ENCODE measurements at regions not wholly inside any gene's neighbourhood (a gene's known extent, or its start where the extent isn't known, plus 50 kb on each side); places are given as distances from the start of the nearest gene placed in this dataset.

- DNase-seq (ENCODE audit: low read depth in 2 of 2), result no peak
Measured at GRCh38 chr9:94159069-94159939, 75.0 kb downstream of the PTPDC1 start.

- no peak for DNase-seq (ENCODE audit: low read depth in 2 of 2)
Measured at GRCh38 chr9:94160594-94161501, 76.6 kb downstream of the PTPDC1 start.

GRCh38 chr9:94161673-94162072, 77.4 kb downstream of the PTPDC1 start:
- DNase-seq (ENCODE audit: low read depth in 2 of 2), result no peak

- no peak for DNase-seq (ENCODE audit: low read depth in 2 of 2)
Measured at GRCh38 chr9:94164806-94165549, 80.7 kb downstream of the PTPDC1 start.

GRCh38 chr9:94165592-94166235, 81.5 kb downstream of the PTPDC1 start:
- peak; percentile 90 to 95 for DNase-seq (ENCODE audit: low read depth in 2 of 2)

GRCh38 chr9:94166236-94166975, 82.1 kb downstream of the PTPDC1 start:
- DNase-seq (ENCODE audit: low read depth in 2 of 2), result peak; percentile 86 to 90

- no peak for DNase-seq (ENCODE audit: low read depth in 2 of 2)
Measured at GRCh38 chr9:94166976-94167346, 82.7 kb downstream of the PTPDC1 start.

- no peak for DNase-seq (ENCODE audit: low read depth in 2 of 2)
Measured at GRCh38 chr9:94167376-94167890, 83.2 kb downstream of the PTPDC1 start.

GRCh38 chr9:94168203-94169000, 84.1 kb downstream of the PTPDC1 start:
- no peak for DNase-seq (ENCODE audit: low read depth in 2 of 2)

- DNase-seq (ENCODE audit: low read depth in 2 of 2), result no peak
Measured at GRCh38 chr9:94169968-94170367, 85.7 kb downstream of the PTPDC1 start.

GRCh38 chr9:94173632-94174031, 85.5 kb upstream of the ZNF169 start:
- no peak for DNase-seq (ENCODE audit: low read depth in 2 of 2)

GRCh38 chr9:94174164-94174563, 84.9 kb upstream of the ZNF169 start:
- DNase-seq (ENCODE audit: low read depth in 2 of 2), result no peak

GRCh38 chr9:94175669-94176068, 83.4 kb upstream of the ZNF169 start:
- DNase-seq (ENCODE audit: low read depth in 2 of 2), result no peak

GRCh38 chr9:94176608-94177007, 82.5 kb upstream of the ZNF169 start:
- DNase-seq (ENCODE audit: low read depth in 2 of 2), result no peak

- no peak for DNase-seq (ENCODE audit: low read depth in 2 of 2)
Measured at GRCh38 chr9:94178927-94179326, 80.2 kb upstream of the ZNF169 start.

GRCh38 chr9:94181408-94182181, 77.5 kb upstream of the ZNF169 start:
- DNase-seq (ENCODE audit: low read depth in 2 of 2), result no peak

- DNase-seq (ENCODE audit: low read depth in 2 of 2), result no peak
Measured at GRCh38 chr9:94182532-94182931, 76.6 kb upstream of the ZNF169 start.

- no peak for DNase-seq (ENCODE audit: low read depth in 2 of 2)
Measured at GRCh38 chr9:94183240-94183999, 75.7 kb upstream of the ZNF169 start.
